Adrenal gland (tissue), 5 donors: ENCODE measurements at regions not wholly inside any gene's neighbourhood (a gene's known extent, or its start where the extent isn't known, plus 50 kb on each side); places are given as distances from the start of the nearest gene placed in this dataset.

Experiments
- POLR2A ChIP-seq, 2 donors: fragments of 450-650 bp; IDR thresholded peaks; one replicate each; pipeline ENCODE4 v1.6.1; 2017; ENCODE audit warnings: antibody characterized with exemption in 2 of 2, mild to moderate bottlenecking in 2 of 2, moderate library complexity in 1 of 2
- TF ChIP-seq, protein P1 (sequence below), 6 experiments: fragments of 450-650 bp in 4 of 6; fragments of 200-600 bp in 2 of 6; sonication (generic) in 1 of 6; IDR thresholded peaks; 1 replicate in 5 of 6; 2 replicates in 1 of 6; pipeline versions ENCODE4 v1.5.1 to v1.8.0; 2016 to 2021; ENCODE audit warnings: antibody characterized with exemption in 6 of 6, mild to moderate bottlenecking in 2 of 6, moderate library complexity in 1 of 6
- donor health status: DM: no; HTN: no; CAD: no.

- TF ChIP-seq, protein P1, sequence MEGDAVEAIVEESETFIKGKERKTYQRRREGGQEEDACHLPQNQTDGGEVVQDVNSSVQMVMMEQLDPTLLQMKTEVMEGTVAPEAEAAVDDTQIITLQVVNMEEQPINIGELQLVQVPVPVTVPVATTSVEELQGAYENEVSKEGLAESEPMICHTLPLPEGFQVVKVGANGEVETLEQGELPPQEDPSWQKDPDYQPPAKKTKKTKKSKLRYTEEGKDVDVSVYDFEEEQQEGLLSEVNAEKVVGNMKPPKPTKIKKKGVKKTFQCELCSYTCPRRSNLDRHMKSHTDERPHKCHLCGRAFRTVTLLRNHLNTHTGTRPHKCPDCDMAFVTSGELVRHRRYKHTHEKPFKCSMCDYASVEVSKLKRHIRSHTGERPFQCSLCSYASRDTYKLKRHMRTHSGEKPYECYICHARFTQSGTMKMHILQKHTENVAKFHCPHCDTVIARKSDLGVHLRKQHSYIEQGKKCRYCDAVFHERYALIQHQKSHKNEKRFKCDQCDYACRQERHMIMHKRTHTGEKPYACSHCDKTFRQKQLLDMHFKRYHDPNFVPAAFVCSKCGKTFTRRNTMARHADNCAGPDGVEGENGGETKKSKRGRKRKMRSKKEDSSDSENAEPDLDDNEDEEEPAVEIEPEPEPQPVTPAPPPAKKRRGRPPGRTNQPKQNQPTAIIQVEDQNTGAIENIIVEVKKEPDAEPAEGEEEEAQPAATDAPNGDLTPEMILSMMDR (IDR thresholded peaks at IDR 0.05) = no peak
- TF ChIP-seq POLR2A (IDR thresholded peaks at IDR 0.05) = no peak
These were observed 129.0 kb upstream of the MYCN start for GRCh38 chr2:15811367-15811766.
